ENCODE measurements at regions not wholly inside any gene's neighbourhood (a gene's known extent, or its start where the extent isn't known, plus 50 kb on each side); places are given as distances from the start of the nearest gene placed in this dataset.

- TF ChIP-seq CTCF (conservative IDR thresholded peaks at IDR 0.05; ENCODE audit: low read depth, low read length) (no peak), EZH2 (IDR thresholded peaks at IDR 0.05; ENCODE audit: low read length, unreplicated experiment) (no peak)
These were observed 93.0 kb upstream of the KCTD7 start for GRCh38 chr7:66535414-66536329.
